NB4 (cell line): ENCODE measurements at regions not wholly inside any gene's neighbourhood (a gene's known extent, or its start where the extent isn't known, plus 50 kb on each side); places are given as distances from the start of the nearest gene placed in this dataset.

Source experiments
- POLR2A ChIP-seq: IDR thresholded peaks from 2 replicates; pipeline ENCODE4 v1.6.1; 2011; ENCODE audit warnings: mild to moderate bottlenecking; ENCODE audit not compliant: insufficient read length; ENCODE audit errors: extremely low read depth
- TF ChIP-seq, protein P1 (sequence below): IDR thresholded peaks from one replicate; pipeline ENCODE4 v1.5.1; 2012; ENCODE audit warnings: low read depth, low read length

DNA sequence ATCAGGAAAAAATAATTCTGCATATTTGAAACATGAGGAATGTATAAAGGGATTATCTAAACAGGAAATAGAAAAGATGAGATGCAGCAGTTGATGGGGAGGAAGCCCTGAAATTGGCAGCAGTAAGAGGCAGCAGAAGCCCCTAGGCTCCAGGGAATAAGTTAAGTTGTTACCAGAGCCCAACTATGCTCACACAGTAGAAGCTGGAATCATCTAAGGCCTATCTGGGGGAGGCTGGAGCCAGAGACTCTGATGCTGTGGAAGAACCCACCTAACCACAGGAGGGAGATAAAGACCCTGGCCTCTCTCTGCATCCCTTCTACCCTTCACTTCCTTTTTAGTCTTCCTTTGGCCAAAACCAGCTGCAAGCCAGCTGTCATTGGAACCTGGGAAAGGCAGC is 519.7 kb downstream of the DIPK2A start:
- no peak for TF ChIP-seq POLR2A
- TF ChIP-seq, protein P1, sequence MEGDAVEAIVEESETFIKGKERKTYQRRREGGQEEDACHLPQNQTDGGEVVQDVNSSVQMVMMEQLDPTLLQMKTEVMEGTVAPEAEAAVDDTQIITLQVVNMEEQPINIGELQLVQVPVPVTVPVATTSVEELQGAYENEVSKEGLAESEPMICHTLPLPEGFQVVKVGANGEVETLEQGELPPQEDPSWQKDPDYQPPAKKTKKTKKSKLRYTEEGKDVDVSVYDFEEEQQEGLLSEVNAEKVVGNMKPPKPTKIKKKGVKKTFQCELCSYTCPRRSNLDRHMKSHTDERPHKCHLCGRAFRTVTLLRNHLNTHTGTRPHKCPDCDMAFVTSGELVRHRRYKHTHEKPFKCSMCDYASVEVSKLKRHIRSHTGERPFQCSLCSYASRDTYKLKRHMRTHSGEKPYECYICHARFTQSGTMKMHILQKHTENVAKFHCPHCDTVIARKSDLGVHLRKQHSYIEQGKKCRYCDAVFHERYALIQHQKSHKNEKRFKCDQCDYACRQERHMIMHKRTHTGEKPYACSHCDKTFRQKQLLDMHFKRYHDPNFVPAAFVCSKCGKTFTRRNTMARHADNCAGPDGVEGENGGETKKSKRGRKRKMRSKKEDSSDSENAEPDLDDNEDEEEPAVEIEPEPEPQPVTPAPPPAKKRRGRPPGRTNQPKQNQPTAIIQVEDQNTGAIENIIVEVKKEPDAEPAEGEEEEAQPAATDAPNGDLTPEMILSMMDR: no peak
